ENCODE measurements at regions not wholly inside any gene's neighbourhood (a gene's known extent, or its start where the extent isn't known, plus 50 kb on each side); places are given as distances from the start of the nearest gene placed in this dataset.

GRCh38 chr9:80305136-80305535, 733.4 kb downstream of the TLE4 start:
- Histone ChIP-seq H3K9me3 (no peaks in the 10 kb centered on the region), H3K4me1 (no peaks in the 10 kb centered on the region), H3K4me3 (no peak overlapping the region), H3K36me3 (replicated peaks in 1 of 2; ENCODE audit: insufficient read depth in 1 of 2, low read depth in 2 of 2) (no peaks in the 10 kb centered on the region), H3K27ac (no peak overlapping the region), H3K27me3 (no peaks in the 10 kb centered on the region)
- ATAC-seq (no peak), DNase-seq (no peak)
- TF ChIP-seq, protein P1, sequence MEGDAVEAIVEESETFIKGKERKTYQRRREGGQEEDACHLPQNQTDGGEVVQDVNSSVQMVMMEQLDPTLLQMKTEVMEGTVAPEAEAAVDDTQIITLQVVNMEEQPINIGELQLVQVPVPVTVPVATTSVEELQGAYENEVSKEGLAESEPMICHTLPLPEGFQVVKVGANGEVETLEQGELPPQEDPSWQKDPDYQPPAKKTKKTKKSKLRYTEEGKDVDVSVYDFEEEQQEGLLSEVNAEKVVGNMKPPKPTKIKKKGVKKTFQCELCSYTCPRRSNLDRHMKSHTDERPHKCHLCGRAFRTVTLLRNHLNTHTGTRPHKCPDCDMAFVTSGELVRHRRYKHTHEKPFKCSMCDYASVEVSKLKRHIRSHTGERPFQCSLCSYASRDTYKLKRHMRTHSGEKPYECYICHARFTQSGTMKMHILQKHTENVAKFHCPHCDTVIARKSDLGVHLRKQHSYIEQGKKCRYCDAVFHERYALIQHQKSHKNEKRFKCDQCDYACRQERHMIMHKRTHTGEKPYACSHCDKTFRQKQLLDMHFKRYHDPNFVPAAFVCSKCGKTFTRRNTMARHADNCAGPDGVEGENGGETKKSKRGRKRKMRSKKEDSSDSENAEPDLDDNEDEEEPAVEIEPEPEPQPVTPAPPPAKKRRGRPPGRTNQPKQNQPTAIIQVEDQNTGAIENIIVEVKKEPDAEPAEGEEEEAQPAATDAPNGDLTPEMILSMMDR (IDR thresholded peaks at IDR 0.05), result no peak
- no peak for TF ChIP-seq POLR2A (IDR thresholded peaks at IDR 0.05)
- WGBS, 2 donors, result 63 to 81% methylated on average over 1 of the region's 1 CpG
- intact Hi-C loops (cut with DNase I), result no loop called here

DNA sequence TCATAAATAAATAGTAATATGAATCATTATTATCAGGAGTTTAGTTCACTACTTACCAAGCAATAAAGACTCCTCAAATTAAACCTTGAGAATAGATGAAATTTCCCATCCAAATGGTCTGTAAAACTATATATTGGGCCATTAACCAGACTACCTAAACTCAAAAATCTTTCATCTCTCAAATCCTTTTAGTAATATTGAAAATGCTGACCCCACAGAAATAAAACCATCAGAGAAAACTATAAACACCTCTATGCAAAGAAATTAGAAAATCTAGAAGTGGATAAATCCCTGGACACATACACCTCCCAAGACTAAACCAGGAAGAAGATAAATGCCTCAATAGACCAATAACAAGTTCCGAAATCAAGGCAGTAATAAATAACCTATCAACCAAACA, 723.2 kb downstream of the TLE4 start:
- Histone ChIP-seq H3K27ac (no peak overlapping the region), H3K9me3 (no peaks in the 10 kb centered on the region), H3K4me3 (no peak overlapping the region), H3K36me3 (replicated peaks in 1 of 2; ENCODE audit: insufficient read depth in 1 of 2, low read depth in 2 of 2) (no peaks in the 10 kb centered on the region), H3K4me1 (no peaks in the 10 kb centered on the region), H3K27me3 (no peaks in the 10 kb centered on the region)
- no peak for TF ChIP-seq POLR2A (IDR thresholded peaks at IDR 0.05)
- TF ChIP-seq, protein P1 (IDR thresholded peaks at IDR 0.05), result no peak
- intact Hi-C loops (cut with DNase I), result no loop called here
- no peak for ATAC-seq
- no peak for DNase-seq
- 58 to 82% methylated on average over 1 of the region's 1 CpG for WGBS, 2 donors

DNA sequence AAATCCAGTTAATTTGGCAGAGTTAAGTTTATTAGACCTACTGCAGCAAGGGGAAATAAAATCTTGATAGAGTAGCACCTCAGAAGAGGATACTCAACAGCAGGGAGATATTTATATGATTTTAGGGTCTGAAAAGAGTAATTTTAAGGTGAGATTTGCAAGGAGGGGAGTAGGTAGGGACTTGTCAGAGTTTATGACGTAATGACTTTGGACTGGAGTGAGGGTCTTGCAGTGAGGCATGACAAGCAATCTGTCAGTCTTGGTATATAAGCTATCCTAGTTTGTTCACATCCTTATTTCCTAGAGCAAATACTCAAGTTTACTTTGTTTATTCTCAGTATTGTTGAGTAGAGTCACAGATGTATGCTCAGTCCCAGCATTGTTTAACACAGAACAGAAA, 722.6 kb downstream of the TLE4 start:
- intact Hi-C loops (cut with DNase I), result no loop called here
- no peaks in the 10 kb centered on the region for H3K36me3 ChIP-seq (replicated peaks in 1 of 2; ENCODE audit: insufficient read depth in 1 of 2, low read depth in 2 of 2)
- TF ChIP-seq, protein P1 (IDR thresholded peaks at IDR 0.05), result no peak
- TF ChIP-seq POLR2A (IDR thresholded peaks at IDR 0.05), result no peak
- no peaks in the 10 kb centered on the region for H3K27me3 ChIP-seq
- H3K9me3 ChIP-seq, result no peaks in the 10 kb centered on the region
- no peak overlapping the region for H3K27ac ChIP-seq
- no peak for ATAC-seq
- H3K4me3 ChIP-seq, result no peak overlapping the region
- no peaks in the 10 kb centered on the region for H3K4me1 ChIP-seq
- WGBS, 2 donors, result 31 to 43% methylated on average over 1 of the region's 1 CpG
- no peak for DNase-seq

DNA sequence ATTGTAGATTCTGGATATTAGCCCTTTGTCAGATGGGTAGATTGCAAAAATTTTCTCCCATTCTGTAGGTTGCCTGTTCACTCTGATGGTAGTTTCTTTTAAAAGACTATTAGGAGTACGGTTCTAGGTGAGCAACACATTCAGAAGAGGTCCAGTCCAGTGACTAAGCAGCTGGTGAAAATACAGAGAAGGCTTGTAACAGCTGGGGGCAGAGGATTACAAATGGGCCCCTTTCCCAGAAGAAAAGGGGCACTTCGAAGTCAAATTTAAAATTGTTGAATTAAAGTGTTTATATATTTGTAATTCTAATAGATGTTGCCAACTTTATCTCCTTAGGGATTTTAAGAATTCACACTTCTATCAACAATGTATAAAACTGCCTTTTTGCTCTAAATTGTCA, 720.5 kb downstream of the TLE4 start:
- TF ChIP-seq, protein P1 (IDR thresholded peaks at IDR 0.05), result no peak
- TF ChIP-seq POLR2A (IDR thresholded peaks at IDR 0.05), result no peak
- ATAC-seq (no peak), DNase-seq (no peak)
- Histone ChIP-seq H3K4me3 (no peak overlapping the region), H3K27me3 (no peaks in the 10 kb centered on the region), H3K4me1 (no peaks in the 10 kb centered on the region), H3K27ac (no peak overlapping the region), H3K9me3 (no peaks in the 10 kb centered on the region), H3K36me3 (replicated peaks in 1 of 2; ENCODE audit: insufficient read depth in 1 of 2, low read depth in 2 of 2) (no peaks in the 10 kb centered on the region)
- intact Hi-C loops (cut with DNase I), result no loop called here
- WGBS, 2 donors, result 39 to 44% methylated on average over 2 of the region's 2 CpGs

DNA sequence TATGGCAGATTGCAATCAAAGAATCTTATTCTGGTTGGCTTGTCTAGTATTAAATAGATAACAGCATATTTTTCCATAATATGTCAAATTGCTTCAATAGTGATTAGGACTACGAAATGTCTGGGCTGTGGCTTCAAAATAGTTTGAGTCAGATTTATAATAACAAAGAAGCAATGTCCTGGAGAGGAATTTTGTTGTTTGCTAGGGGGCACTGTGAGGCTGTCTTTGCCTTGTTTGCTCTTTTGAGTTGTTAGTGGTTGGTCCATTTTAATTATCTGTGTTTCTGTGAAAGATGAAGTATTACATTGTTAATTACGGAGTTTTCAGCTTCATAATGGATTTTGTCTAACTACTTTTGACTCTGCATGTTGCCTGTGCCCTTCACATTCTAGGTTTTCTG, 713.6 kb downstream of the TLE4 start:
- H3K4me1 ChIP-seq, result no peaks in the 10 kb centered on the region
- H3K27me3 ChIP-seq, result no peaks in the 10 kb centered on the region
- TF ChIP-seq, protein P1 (IDR thresholded peaks at IDR 0.05), result no peak
- no peak for TF ChIP-seq POLR2A (IDR thresholded peaks at IDR 0.05)
- no peaks in the 10 kb centered on the region for H3K36me3 ChIP-seq (replicated peaks in 1 of 2; ENCODE audit: insufficient read depth in 1 of 2, low read depth in 2 of 2)
- WGBS, 2 donors, result 28 to 29% methylated on average over 2 of the region's 2 CpGs
- intact Hi-C loops (cut with DNase I), result no loop called here
- DNase-seq (no peak), ATAC-seq (no peak)
- no peak overlapping the region for H3K4me3 ChIP-seq
- H3K27ac ChIP-seq, result no peak overlapping the region
- H3K9me3 ChIP-seq, result no peaks in the 10 kb centered on the region

Measured in body of pancreas (tissue), 4 donors.